Small intestine (tissue), 7 donors: ENCODE measurements at regions not wholly inside any gene's neighbourhood (a gene's known extent, or its start where the extent isn't known, plus 50 kb on each side); places are given as distances from the start of the nearest gene placed in this dataset.
A peak's percentile ranks its signal among the peaks of the same experiment; 100 is the strongest.

Experiments
- DNase-seq, 2 donors: peaks; one replicate each; pipeline versions ENCODE4 v3.0.0 to v3.0.0-alpha.2; 2013
- FAIRE-seq: peaks from 2 replicates; lab custom pipeline; 2012; peaks lifted over from hg19 to GRCh38; lab: Jason Lieb, UNC
- H3K27ac ChIP-seq, 3 donors: one replicate each; pipeline ENCODE4 v1.5.1; 2013; ENCODE audit warnings: low read length in 2 of 3, mild to moderate bottlenecking in 2 of 3, control low read depth in 1 of 3, inconsistent platforms in 1 of 3, low read depth in 1 of 3, moderate library complexity in 1 of 3
- H3K27me3 ChIP-seq, 3 donors: one replicate each; pipeline ENCODE4 v1.6.1; 2013; ENCODE audit warnings: low read length in 3 of 3, inconsistent platforms in 1 of 3; ENCODE audit not compliant: control insufficient read depth in 3 of 3, insufficient read depth in 3 of 3
- H3K36me3 ChIP-seq, 3 donors: one replicate each; pipeline ENCODE4 v1.6.1; 2013; ENCODE audit warnings: low read length in 3 of 3, inconsistent platforms in 1 of 3, low read depth in 1 of 3, mild to moderate bottlenecking in 1 of 3, moderate library complexity in 1 of 3; ENCODE audit not compliant: control insufficient read depth in 3 of 3, insufficient read depth in 2 of 3
- H3K4me1 ChIP-seq, 3 donors: one replicate each; pipeline ENCODE4 v1.6.1; 2013; ENCODE audit warnings: low read length in 2 of 3, inconsistent platforms in 1 of 3, low read depth in 1 of 3, mild to moderate bottlenecking in 1 of 3, moderate library complexity in 1 of 3; ENCODE audit not compliant: control insufficient read depth in 3 of 3, insufficient read depth in 2 of 3
- H3K4me3 ChIP-seq, 3 donors: one replicate each; pipeline ENCODE4 v1.5.1; 2013; ENCODE audit warnings: low read length in 3 of 3, control low read depth in 1 of 3, inconsistent platforms in 1 of 3, low read depth in 1 of 3, mild to moderate bottlenecking in 1 of 3, moderate library complexity in 1 of 3
- H3K9me3 ChIP-seq, 2 donors: one replicate each; pipeline ENCODE4 v1.6.1; 2013; ENCODE audit warnings: low read depth in 1 of 2, low read length in 1 of 2; ENCODE audit not compliant: control insufficient read depth in 2 of 2, insufficient read depth in 1 of 2
- WGBS, 3 donors: extraction: QIAGEN DNeasy Blood & Tissue Kit; methylation state at CpG; one replicate each; pipeline ENCODE4 v1.1.7; 2013; 5-methylcytosine and 5-hydroxymethylcytosine counted together
- donor health status: healthy with polysubstance abuse.
- donor health status: control.
- donor health status: control.
- donor health status: Bipolar disorder and iron deficiency.
- donor health status: healthy.

GRCh38 chr4:123088501-123088900 lies 166.1 kb upstream of the NUDT6 start:
- Histone ChIP-seq H3K4me1 (no peaks in the 10 kb centered on the region), H3K4me3 (no peak overlapping the region), H3K27ac (no peak overlapping the region), H3K27me3 (no peaks in the 10 kb centered on the region), H3K9me3 (peaks cover 0 to 5% of the 10 kb centered on the region in 2 donors), H3K36me3 (peaks cover 0 to 9% (median 4%) of the 10 kb centered on the region in 3 donors)
- DNase-seq (no peak), FAIRE-seq (no peak)
- 74 to 88% (median 80%) methylated on average over 4 of the region's 4 CpGs for whole genome bisulfite sequencing, 3 donors

- WGBS, 3 donors: 76 to 98% (median 83%) methylated on average over 2 of the region's 2 CpGs
- no peak for FAIRE-seq
- no peak for DNase-seq
Measured at GRCh38 chr4:123090886-123091285, 168.5 kb upstream of the NUDT6 start.

DNA sequence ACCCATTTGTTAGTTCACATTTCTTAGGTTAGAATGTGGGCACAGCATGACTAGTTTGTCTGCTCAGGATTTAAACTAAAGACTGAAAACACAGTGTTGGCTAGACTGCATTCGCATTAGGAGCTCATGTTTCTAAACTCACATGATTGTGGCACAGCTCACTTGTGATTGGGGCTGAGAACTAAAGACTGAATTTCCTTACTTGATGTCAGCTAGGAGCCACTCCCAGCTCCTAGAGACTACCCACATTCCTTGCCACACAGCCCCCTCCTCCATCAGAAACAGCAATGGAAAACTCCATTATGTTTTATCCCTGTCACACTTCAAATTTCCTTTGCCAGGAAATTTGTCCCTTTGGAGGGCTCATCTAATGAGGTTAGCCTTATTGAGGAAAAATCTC lies 170.2 kb upstream of the NUDT6 start:
- no peaks in the 10 kb centered on the region for H3K27me3 ChIP-seq
- no peaks in the 10 kb centered on the region for H3K4me1 ChIP-seq
- 96 to 100% (median 97%) methylated on average over 1 of the region's 1 CpG for WGBS, 3 donors
- H3K27ac ChIP-seq: no peak overlapping the region
- peaks cover 0 to 6% (median 4%) of the 10 kb centered on the region in 3 donors for H3K36me3 ChIP-seq
- H3K9me3 ChIP-seq: peaks cover 0 to 5% of the 10 kb centered on the region in 2 donors
- no peak for FAIRE-seq
- no peak overlapping the region for H3K4me3 ChIP-seq
- no peak for DNase-seq

More at GRCh38 chr4:123090886-123091285, 168.5 kb upstream of the NUDT6 start:
- H3K27me3 ChIP-seq: no peaks in the 10 kb centered on the region
- H3K36me3 ChIP-seq: peaks cover 0 to 6% (median 4%) of the 10 kb centered on the region in 3 donors
- no peak overlapping the region for H3K4me3 ChIP-seq
- no peaks in the 10 kb centered on the region for H3K4me1 ChIP-seq
- peaks cover 0 to 5% of the 10 kb centered on the region in 2 donors for H3K9me3 ChIP-seq
- no peak overlapping the region for H3K27ac ChIP-seq

DNA sequence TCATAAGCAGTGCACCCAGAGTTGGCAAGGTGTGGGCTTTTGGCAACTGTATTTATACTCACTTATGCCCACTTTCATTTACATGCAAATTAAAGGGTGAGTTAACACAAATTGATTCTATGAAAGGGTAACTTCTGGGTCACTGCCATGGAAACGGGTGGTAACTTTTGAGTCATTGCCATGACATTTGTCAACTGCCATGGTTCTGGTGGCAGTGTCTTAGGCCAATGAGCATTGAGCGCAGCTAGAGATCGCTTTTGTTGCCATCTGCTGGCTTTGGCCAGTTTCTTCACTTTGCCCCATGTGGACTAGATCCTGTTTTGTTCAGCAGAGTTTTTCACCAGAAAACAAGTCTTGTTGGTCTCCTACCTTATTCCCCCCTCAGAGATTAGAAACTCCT lies 170.8 kb upstream of the NUDT6 start:
- Histone ChIP-seq H3K27ac (no peak overlapping the region), H3K27me3 (no peaks in the 10 kb centered on the region), H3K4me3 (no peak overlapping the region), H3K9me3 (peaks cover 0 to 5% of the 10 kb centered on the region in 2 donors), H3K36me3 (peaks cover 0 to 6% (median 4%) of the 10 kb centered on the region in 3 donors), H3K4me1 (no peaks in the 10 kb centered on the region)
- DNase-seq (no peak), FAIRE-seq (no peak)
- 94 to 96% (median 94%) methylated on average over 3 of the region's 3 CpGs for WGBS, 3 donors

GRCh38 chr4:123096038-123096437 lies 173.6 kb upstream of the NUDT6 start:
- Histone ChIP-seq H3K27me3 (no peaks in the 10 kb centered on the region), H3K27ac (no peak overlapping the region), H3K9me3 (peaks cover 0 to 1% of the 10 kb centered on the region in 2 donors), H3K4me1 (no peaks in the 10 kb centered on the region), H3K4me3 (no peak overlapping the region), H3K36me3 (peaks cover 0 to under 1% (median 0%) of the 10 kb centered on the region in 3 donors)
- WGBS, 3 donors: 74 to 85% (median 74%) methylated on average over 4 of the region's 4 CpGs
- DNase-seq (no peak), FAIRE-seq (no peak)

DNA sequence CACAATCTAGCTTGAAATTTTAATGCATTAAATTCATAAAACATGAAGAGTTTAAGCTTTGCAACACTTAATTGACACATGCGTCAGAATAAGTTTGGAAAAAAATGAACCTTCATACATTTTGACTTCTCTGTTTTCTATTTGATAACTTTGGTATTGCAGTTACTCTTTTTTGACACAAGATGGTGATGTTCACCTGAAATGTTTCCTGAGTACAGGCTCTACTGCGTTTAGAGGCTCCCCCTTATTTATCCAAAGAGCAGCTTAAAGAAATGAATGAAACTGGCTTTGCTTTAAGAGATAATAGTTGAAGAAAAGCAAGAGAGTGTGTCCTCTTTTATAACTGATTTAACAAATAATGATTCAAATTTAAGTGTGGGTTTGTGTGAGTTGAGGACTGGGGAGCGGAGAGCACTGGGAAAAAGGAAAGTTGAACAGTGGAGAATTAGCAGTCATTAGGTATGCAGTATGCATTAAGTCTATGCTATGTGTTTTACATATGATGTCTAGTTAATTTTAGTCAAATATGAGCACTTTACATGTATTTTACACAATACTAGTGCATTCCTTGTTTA lies 180.6 kb upstream of the NUDT6 start:
- Histone ChIP-seq H3K4me3 (no peak overlapping the region), H3K36me3 (peaks cover 0 to 10% (median 0%) of the 10 kb centered on the region in 3 donors), H3K9me3 (peaks cover 0 to 2% of the 10 kb centered on the region in 2 donors), H3K4me1 (no peaks in the 10 kb centered on the region), H3K27ac (no peak overlapping the region), H3K27me3 (no peaks in the 10 kb centered on the region)
- WGBS, 3 donors: 55 to 60% (median 59%) methylated on average over 3 of the region's 3 CpGs
- DNase-seq (peak; percentile 40 to 43), FAIRE-seq (peak; percentile 64)

- H3K27me3 ChIP-seq: no peaks in the 10 kb centered on the region
- no peak overlapping the region for H3K27ac ChIP-seq
- H3K4me1 ChIP-seq: no peaks in the 10 kb centered on the region
- no peak for DNase-seq
- 57 to 61% (median 60%) methylated on average over 3 of the region's 3 CpGs for WGBS, 3 donors
- FAIRE-seq: no peak
- peaks cover 0 to 10% (median 0%) of the 10 kb centered on the region in 3 donors for H3K36me3 ChIP-seq
- H3K4me3 ChIP-seq: no peak overlapping the region
- H3K9me3 ChIP-seq: peaks cover 0 to 2% of the 10 kb centered on the region in 2 donors
Measured at GRCh38 chr4:123104310-123105025, 182.1 kb upstream of the NUDT6 start.

DNA sequence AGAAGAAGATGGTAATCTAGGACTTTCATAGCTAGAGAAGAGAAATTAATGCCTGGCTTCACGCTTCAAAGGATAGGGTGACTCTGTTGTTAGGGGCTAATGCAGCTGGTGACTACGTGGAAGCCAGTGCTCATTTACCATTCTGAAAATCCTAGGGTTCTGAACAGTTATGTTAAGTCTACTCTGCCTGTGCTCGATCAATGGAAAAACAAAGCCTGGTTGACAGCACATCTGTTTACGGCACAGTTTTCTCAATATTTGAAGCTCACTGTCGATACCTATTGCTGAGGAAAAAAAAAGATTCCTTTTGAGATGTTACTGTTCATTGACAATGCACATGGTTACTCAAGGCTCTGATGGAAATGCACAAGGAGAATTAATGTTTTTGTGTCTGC lies 182.6 kb upstream of the NUDT6 start:
- peaks cover 0 to 2% of the 10 kb centered on the region in 2 donors for H3K9me3 ChIP-seq
- H3K36me3 ChIP-seq: peaks cover 0 to 10% (median 0%) of the 10 kb centered on the region in 3 donors
- FAIRE-seq (no peak), DNase-seq (no peak)
- H3K4me3 ChIP-seq: no peak overlapping the region
- H3K4me1 ChIP-seq: no peaks in the 10 kb centered on the region
- 90 to 97% (median 94%) methylated on average over 5 of the region's 5 CpGs for WGBS, 3 donors
- H3K27ac ChIP-seq: no peak overlapping the region
- H3K27me3 ChIP-seq: no peaks in the 10 kb centered on the region
